Lower lobe of right lung (tissue), 2 donors: ENCODE measurements at regions not wholly inside any gene's neighbourhood (a gene's known extent, or its start where the extent isn't known, plus 50 kb on each side); places are given as distances from the start of the nearest gene placed in this dataset.

Experiments
- ATAC-seq, 2 donors: fragments of 200-7000 bp; cut with Tn5 transposase; one replicate each; pipeline ENCODE4 v1.9.1; 2020 to 2022; ENCODE audit warnings: mild to moderate bottlenecking in 2 of 2, moderate library complexity in 2 of 2
- DNase-seq: peaks from one replicate; pipeline ENCODE4 v3.0.0-alpha.2; 2020
- H3K27ac ChIP-seq: fragments of 200-600 bp; one replicate; pipeline ENCODE4 v1.8.0; 2022
- H3K27me3 ChIP-seq: fragments of 200-600 bp; one replicate; pipeline ENCODE4 v1.8.0; 2022; ENCODE audit warnings: low read depth
- H3K36me3 ChIP-seq: fragments of 200-600 bp; one replicate; pipeline ENCODE4 v1.8.0; 2022; ENCODE audit warnings: mild to moderate bottlenecking
- H3K4me1 ChIP-seq: fragments of 200-600 bp; one replicate; pipeline ENCODE4 v1.8.0; 2022
- H3K4me3 ChIP-seq: fragments of 200-600 bp; one replicate; pipeline ENCODE4 v1.8.0; 2022; ENCODE audit warnings: mild to moderate bottlenecking
- H3K9me3 ChIP-seq: fragments of 200-600 bp; one replicate; pipeline ENCODE4 v1.8.0; 2022
- CTCF ChIP-seq: fragments of 200-600 bp; IDR thresholded peaks from one replicate; pipeline ENCODE4 v1.8.0; 2022; ENCODE audit warnings: antibody characterized with exemption, mild to moderate bottlenecking
- intact Hi-C: fragments of 100-400 bp; cut with DNase I; formaldehyde crosslinking; loops from one replicate; pipeline ENCODE4 v1.11.0; 2022
- donor health status: DM: no; HTN: yes; CAD: no; lungs with severe emphysema.

GRCh38 chr7:117973975-117974374 is 100.7 kb upstream of the CTTNBP2 start:
- intact Hi-C loops, result no loop called here
- H3K27ac ChIP-seq, result no peak overlapping the region
- TF ChIP-seq CTCF, result no peak
- no peaks in the 10 kb centered on the region for H3K9me3 ChIP-seq
- no peak overlapping the region for H3K4me3 ChIP-seq
- no peaks in the 10 kb centered on the region for H3K27me3 ChIP-seq
- no peaks in the 10 kb centered on the region for H3K36me3 ChIP-seq
- no peaks in the 10 kb centered on the region for H3K4me1 ChIP-seq
- DNase-seq, result no peak
- ATAC-seq, result no peak

GRCh38 chr7:117974891-117975290 is 101.7 kb upstream of the CTTNBP2 start:
- no peaks in the 10 kb centered on the region for H3K27me3 ChIP-seq
- no peaks in the 10 kb centered on the region for H3K9me3 ChIP-seq
- H3K27ac ChIP-seq, result no peak overlapping the region
- no peak for TF ChIP-seq CTCF
- no peaks in the 10 kb centered on the region for H3K4me1 ChIP-seq
- no peak overlapping the region for H3K4me3 ChIP-seq
- DNase-seq (no peak), ATAC-seq (no peak)
- H3K36me3 ChIP-seq, result no peaks in the 10 kb centered on the region
- intact Hi-C loops, result no loop called here

GRCh38 chr7:117975476-117975875 is 102.2 kb upstream of the CTTNBP2 start:
- intact Hi-C loops, result no loop called here
- DNase-seq, result no peak
- no peak overlapping the region for H3K4me3 ChIP-seq
- ATAC-seq, result no peak
- no peak overlapping the region for H3K27ac ChIP-seq
- no peaks in the 10 kb centered on the region for H3K27me3 ChIP-seq
- H3K9me3 ChIP-seq, result no peaks in the 10 kb centered on the region
- no peak for TF ChIP-seq CTCF
- H3K4me1 ChIP-seq, result no peaks in the 10 kb centered on the region
- no peaks in the 10 kb centered on the region for H3K36me3 ChIP-seq

- TF ChIP-seq CTCF, result no peak
- Histone ChIP-seq H3K4me1 (no peaks in the 10 kb centered on the region), H3K4me3 (no peak overlapping the region), H3K27ac (no peak overlapping the region), H3K9me3 (no peaks in the 10 kb centered on the region), H3K36me3 (no peaks in the 10 kb centered on the region), H3K27me3 (no peaks in the 10 kb centered on the region)
- intact Hi-C loops, result no loop called here
- no peak for ATAC-seq
- DNase-seq, result no peak
These were observed 106.8 kb upstream of the CTTNBP2 start for GRCh38 chr7:117979954-117980497.

- H3K4me3 ChIP-seq, result no peak overlapping the region
- no peak for TF ChIP-seq CTCF
- intact Hi-C loops, result no loop called here
- H3K4me1 ChIP-seq, result no peaks in the 10 kb centered on the region
- H3K27me3 ChIP-seq, result no peaks in the 10 kb centered on the region
- H3K36me3 ChIP-seq, result no peaks in the 10 kb centered on the region
- H3K27ac ChIP-seq, result no peak overlapping the region
- no peaks in the 10 kb centered on the region for H3K9me3 ChIP-seq
- ATAC-seq (no peak), DNase-seq (no peak)
These were observed 109.1 kb upstream of the CTTNBP2 start for GRCh38 chr7:117982071-117983055.
